ENCODE measurements at regions not wholly inside any gene's neighbourhood (a gene's known extent, or its start where the extent isn't known, plus 50 kb on each side); places are given as distances from the start of the nearest gene placed in this dataset.

GRCh38 chr16:85364323-85365040 lies 248.6 kb upstream of the GSE1 start:
- TF ChIP-seq CTCF (IDR thresholded peaks at IDR 0.05): no peak
- no peak for TF ChIP-seq TCF12 (IDR thresholded peaks at IDR 0.05)
- no peak for TF ChIP-seq GABPA (IDR thresholded peaks at IDR 0.05; ENCODE audit: low read depth)
- no peak for TF ChIP-seq POLR2AphosphoS5 (IDR thresholded peaks at IDR 0.05; ENCODE audit: low read depth, low read length)
- TF ChIP-seq MAX (IDR thresholded peaks at IDR 0.05; ENCODE audit: low read depth): no peak
- no peak for TF ChIP-seq TAF1 (IDR thresholded peaks at IDR 0.05; ENCODE audit: borderline replicate concordance, low read depth, low read length)
- no peak for TF ChIP-seq USF2 (IDR thresholded peaks at IDR 0.05; ENCODE audit: borderline replicate concordance, low read depth, low read length)
